Neural cell (in vitro differentiated cells): ENCODE measurements at regions not wholly inside any gene's neighbourhood (a gene's known extent, or its start where the extent isn't known, plus 50 kb on each side); places are given as distances from the start of the nearest gene placed in this dataset.
"Not testable (repeated sequence)": the region's sequence is repeated elsewhere in the genome, so short reads cannot be mapped to it uniquely, and the experiment has no call there.

Experiments used
- H2AFZ ChIP-seq: fragments of 200-600, 300-800 bp; sonication (generic), shearing (Covaris generic); 2 replicates; pipeline ENCODE4 v1.6.0; 2014; ENCODE audit warnings: low read depth, mild to moderate bottlenecking, antibody characterized with exemption, low read length, moderate library complexity
- H3F3A ChIP-seq: fragments of 200-600 bp; shearing (Covaris generic); 2 replicates; pipeline ENCODE4 v1.6.1; 2016; ENCODE audit warnings: mild to moderate bottlenecking, moderate library complexity, mixed read lengths, antibody characterized with exemption, low read length; ENCODE audit not compliant: insufficient read depth, poor library complexity, severe bottlenecking
- H3K27ac ChIP-seq: fragments of 200-600, 300-800 bp; sonication (generic), shearing (Covaris generic); 2 replicates; pipeline ENCODE4 v1.5.1; 2014; ENCODE audit warnings: mild to moderate bottlenecking, low read length, moderate library complexity
- H3K27me3 ChIP-seq: fragments of 300-800, 200-600 bp; sonication (generic), shearing (Covaris generic); 2 replicates; pipeline ENCODE4 v1.6.0; 2014; ENCODE audit warnings: mild to moderate bottlenecking, low read depth, low read length, moderate library complexity; ENCODE audit not compliant: insufficient read depth
- H3K36me3 ChIP-seq: fragments of 300-800, 200-600 bp; sonication (generic), shearing (Covaris generic); 2 replicates; pipeline ENCODE4 v1.5.1; 2014; ENCODE audit warnings: mild to moderate bottlenecking, antibody characterized with exemption, low read length, moderate library complexity; ENCODE audit not compliant: insufficient read depth
- H3K4me2 ChIP-seq: fragments of 300-800, 200-600 bp; sonication (generic), shearing (Covaris generic); 2 replicates; pipeline ENCODE4 v1.6.0; 2014; ENCODE audit warnings: mild to moderate bottlenecking, low read length
- H3K4me3 ChIP-seq: fragments of 300-800, 200-600 bp; sonication (generic), shearing (Covaris generic); 2 replicates; pipeline ENCODE4 v1.5.1; 2014; ENCODE audit warnings: mild to moderate bottlenecking, low read length, moderate library complexity
- H3K79me2 ChIP-seq: fragments of 200-600 bp; shearing (Covaris generic); replicated peaks from 2 replicates; pipeline ENCODE4 v1.6.0; 2014; ENCODE audit warnings: mild to moderate bottlenecking, low read length, moderate library complexity; ENCODE audit not compliant: insufficient read depth
- H3K9ac ChIP-seq: fragments of 300-800, 200-600 bp; sonication (generic), shearing (Covaris generic); 2 replicates; pipeline ENCODE4 v1.6.1; 2016; ENCODE audit warnings: mild to moderate bottlenecking, low read length, mixed read lengths
- H3K9me2 ChIP-seq: fragments of 200-600 bp; shearing (Covaris generic); 2 replicates; pipeline ENCODE4 v1.6.1; 2016; ENCODE audit warnings: mild to moderate bottlenecking, low read length, mixed read lengths; ENCODE audit not compliant: insufficient read depth
- H3K9me3 ChIP-seq: fragments of 200-600, 300-800 bp; sonication (generic), shearing (Covaris generic); 2 replicates; pipeline ENCODE4 v1.6.1; 2016; ENCODE audit warnings: mild to moderate bottlenecking, mixed run types, low read length, moderate library complexity, mixed read lengths
- H4K20me1 ChIP-seq: fragments of 200-600 bp; shearing (Covaris generic); 2 replicates; pipeline ENCODE4 v1.6.1; 2016; ENCODE audit warnings: mild to moderate bottlenecking, mixed run types; ENCODE audit not compliant: insufficient read depth
- CTCF ChIP-seq: fragments of 450-650 bp; IDR thresholded peaks from 2 replicates; pipeline ENCODE4 v1.5.1; 2014; ENCODE audit warnings: antibody characterized with exemption, mild to moderate bottlenecking, moderate library complexity; ENCODE audit not compliant: poor library complexity, severe bottlenecking
- EP300 ChIP-seq: fragments of 450-650 bp; conservative IDR thresholded peaks from 2 replicates; pipeline ENCODE4 v1.6.1; 2014; ENCODE audit warnings: antibody characterized with exemption, mild to moderate bottlenecking, moderate library complexity; ENCODE audit not compliant: poor library complexity, severe bottlenecking
- EZH2 ChIP-seq: fragments of 200-600, 300-800 bp; shearing (Covaris generic), sonication (generic); IDR thresholded peaks from 2 replicates; pipeline ENCODE4 v1.6.1; 2014; ENCODE audit warnings: antibody characterized with exemption, low read length, borderline replicate concordance, mild to moderate bottlenecking; ENCODE audit not compliant: insufficient read depth, poor library complexity, severe bottlenecking
- MXI1 ChIP-seq: fragments of 450-650 bp; conservative IDR thresholded peaks from 2 replicates; pipeline ENCODE4 v1.6.1; 2014; ENCODE audit warnings: antibody characterized with exemption, mild to moderate bottlenecking; ENCODE audit not compliant: poor library complexity, severe bottlenecking
- POLR2AphosphoS5 ChIP-seq: IDR thresholded peaks from 2 replicates; pipeline ENCODE4 v1.6.1; 2012
- RAD21 ChIP-seq: fragments of 450-650 bp; conservative IDR thresholded peaks from 2 replicates; pipeline ENCODE4 v1.6.1; 2014; ENCODE audit warnings: antibody characterized with exemption, mild to moderate bottlenecking, moderate library complexity
- SMC3 ChIP-seq: fragments of 450-650 bp; conservative IDR thresholded peaks from 2 replicates; pipeline ENCODE4 v1.6.1; 2014; ENCODE audit warnings: antibody characterized with exemption, mild to moderate bottlenecking, moderate library complexity; ENCODE audit not compliant: poor library complexity
- TAF1 ChIP-seq: IDR thresholded peaks from 2 replicates; pipeline ENCODE4 v1.6.1; 2012; ENCODE audit warnings: low read depth
- TF ChIP-seq, protein P1 (sequence below): IDR thresholded peaks from 2 replicates; pipeline ENCODE4 v1.6.1; 2012; ENCODE audit warnings: borderline replicate concordance

GRCh38 chr5:18281947-18282581 lies 647.8 kb downstream of the TAF11L14 start:
- H3K9ac ChIP-seq, result no peak overlapping the region
- no peak for TF ChIP-seq EP300
- TF ChIP-seq RAD21, result peak; percentile 93
- TF ChIP-seq SMC3, result peak; percentile 95
- peak; percentile 91 for TF ChIP-seq CTCF
- H3K9me3 ChIP-seq, result no peaks in the 10 kb centered on the region
- no peak overlapping the region for H3K27ac ChIP-seq
- H2AFZ ChIP-seq, result no peak overlapping the region
- H3K4me3 ChIP-seq, result no peak overlapping the region
- no peaks in the 10 kb centered on the region for H4K20me1 ChIP-seq
- no peaks in the 10 kb centered on the region for H3K79me2 ChIP-seq
- H3K9me2 ChIP-seq, result no peaks in the 10 kb centered on the region
- no peaks in the 10 kb centered on the region for H3K36me3 ChIP-seq
- no peaks in the 10 kb centered on the region for H3K27me3 ChIP-seq
- no peak overlapping the region for H3K4me2 ChIP-seq
- H3F3A ChIP-seq, result no peaks in the 10 kb centered on the region

GRCh38 chr5:18285257-18285656 lies 651.0 kb downstream of the TAF11L14 start:
- H4K20me1 ChIP-seq, result no peaks in the 10 kb centered on the region
- no peak overlapping the region for H3K4me2 ChIP-seq
- no peak overlapping the region for H3K4me3 ChIP-seq
- no peak overlapping the region for H2AFZ ChIP-seq
- H3K27me3 ChIP-seq, result no peaks in the 10 kb centered on the region
- H3K9me2 ChIP-seq, result no peaks in the 10 kb centered on the region
- no peaks in the 10 kb centered on the region for H3K9me3 ChIP-seq
- no peaks in the 10 kb centered on the region for H3F3A ChIP-seq
- TF ChIP-seq EZH2, result no peak
- H3K36me3 ChIP-seq, result no peaks in the 10 kb centered on the region
- H3K79me2 ChIP-seq, result no peaks in the 10 kb centered on the region
- H3K27ac ChIP-seq, result no peak overlapping the region
- no peak overlapping the region for H3K9ac ChIP-seq

GRCh38 chr5:18292146-18292545 lies 657.9 kb downstream of the TAF11L14 start:
- H3K4me2 ChIP-seq, result no peak overlapping the region
- no peaks in the 10 kb centered on the region for H3K27me3 ChIP-seq
- H2AFZ ChIP-seq, result no peak overlapping the region
- no peak overlapping the region for H3K27ac ChIP-seq
- H3K9ac ChIP-seq, result no peak overlapping the region
- H4K20me1 ChIP-seq, result no peaks in the 10 kb centered on the region
- H3K9me3 ChIP-seq, result no peaks in the 10 kb centered on the region
- no peaks in the 10 kb centered on the region for H3K9me2 ChIP-seq
- H3K4me3 ChIP-seq, result no peak overlapping the region
- H3K79me2 ChIP-seq, result no peaks in the 10 kb centered on the region
- no peaks in the 10 kb centered on the region for H3F3A ChIP-seq
- TF ChIP-seq POLR2AphosphoS5 (no peak), EP300 (no peak), RAD21 (no peak), EZH2 (no peak), CTCF (no peak), MXI1 (no peak), SMC3 (no peak), TAF1 (no peak)
- TF ChIP-seq, protein P1, sequence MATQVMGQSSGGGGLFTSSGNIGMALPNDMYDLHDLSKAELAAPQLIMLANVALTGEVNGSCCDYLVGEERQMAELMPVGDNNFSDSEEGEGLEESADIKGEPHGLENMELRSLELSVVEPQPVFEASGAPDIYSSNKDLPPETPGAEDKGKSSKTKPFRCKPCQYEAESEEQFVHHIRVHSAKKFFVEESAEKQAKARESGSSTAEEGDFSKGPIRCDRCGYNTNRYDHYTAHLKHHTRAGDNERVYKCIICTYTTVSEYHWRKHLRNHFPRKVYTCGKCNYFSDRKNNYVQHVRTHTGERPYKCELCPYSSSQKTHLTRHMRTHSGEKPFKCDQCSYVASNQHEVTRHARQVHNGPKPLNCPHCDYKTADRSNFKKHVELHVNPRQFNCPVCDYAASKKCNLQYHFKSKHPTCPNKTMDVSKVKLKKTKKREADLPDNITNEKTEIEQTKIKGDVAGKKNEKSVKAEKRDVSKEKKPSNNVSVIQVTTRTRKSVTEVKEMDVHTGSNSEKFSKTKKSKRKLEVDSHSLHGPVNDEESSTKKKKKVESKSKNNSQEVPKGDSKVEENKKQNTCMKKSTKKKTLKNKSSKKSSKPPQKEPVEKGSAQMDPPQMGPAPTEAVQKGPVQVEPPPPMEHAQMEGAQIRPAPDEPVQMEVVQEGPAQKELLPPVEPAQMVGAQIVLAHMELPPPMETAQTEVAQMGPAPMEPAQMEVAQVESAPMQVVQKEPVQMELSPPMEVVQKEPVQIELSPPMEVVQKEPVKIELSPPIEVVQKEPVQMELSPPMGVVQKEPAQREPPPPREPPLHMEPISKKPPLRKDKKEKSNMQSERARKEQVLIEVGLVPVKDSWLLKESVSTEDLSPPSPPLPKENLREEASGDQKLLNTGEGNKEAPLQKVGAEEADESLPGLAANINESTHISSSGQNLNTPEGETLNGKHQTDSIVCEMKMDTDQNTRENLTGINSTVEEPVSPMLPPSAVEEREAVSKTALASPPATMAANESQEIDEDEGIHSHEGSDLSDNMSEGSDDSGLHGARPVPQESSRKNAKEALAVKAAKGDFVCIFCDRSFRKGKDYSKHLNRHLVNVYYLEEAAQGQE, result no peak
- no peaks in the 10 kb centered on the region for H3K36me3 ChIP-seq

DNA sequence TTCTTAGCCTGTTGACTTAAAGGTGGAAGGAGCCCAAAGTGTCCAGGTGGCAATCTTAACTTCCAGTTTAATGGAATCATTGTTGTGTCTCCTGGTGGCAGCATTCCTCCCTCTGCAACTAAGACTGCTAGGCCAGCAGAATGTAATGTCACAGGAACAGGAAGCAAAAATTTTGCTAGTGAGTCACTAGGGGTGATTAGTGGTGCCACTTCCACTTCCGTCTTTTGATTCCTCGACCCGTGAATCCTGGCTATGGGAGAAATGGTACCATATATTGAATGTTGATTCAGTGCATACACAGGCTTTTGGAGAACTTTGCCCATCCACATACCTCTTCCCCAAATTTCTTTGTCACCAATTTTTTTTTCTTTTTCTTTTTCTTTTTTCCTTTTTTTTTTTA lies 661.4 kb downstream of the TAF11L14 start:
- not testable (repeated sequence) for H3K36me3 ChIP-seq, H4K20me1 ChIP-seq, H3K27me3 ChIP-seq, H3F3A ChIP-seq, H3K9me3 ChIP-seq, H3K27ac ChIP-seq, H3K4me2 ChIP-seq, H3K4me3 ChIP-seq, H3K9ac ChIP-seq, H3K79me2 ChIP-seq, H3K9me2 ChIP-seq, H2AFZ ChIP-seq
